ENCODE measurements at regions not wholly inside any gene's neighbourhood (a gene's known extent, or its start where the extent isn't known, plus 50 kb on each side); places are given as distances from the start of the nearest gene placed in this dataset.

DNA sequence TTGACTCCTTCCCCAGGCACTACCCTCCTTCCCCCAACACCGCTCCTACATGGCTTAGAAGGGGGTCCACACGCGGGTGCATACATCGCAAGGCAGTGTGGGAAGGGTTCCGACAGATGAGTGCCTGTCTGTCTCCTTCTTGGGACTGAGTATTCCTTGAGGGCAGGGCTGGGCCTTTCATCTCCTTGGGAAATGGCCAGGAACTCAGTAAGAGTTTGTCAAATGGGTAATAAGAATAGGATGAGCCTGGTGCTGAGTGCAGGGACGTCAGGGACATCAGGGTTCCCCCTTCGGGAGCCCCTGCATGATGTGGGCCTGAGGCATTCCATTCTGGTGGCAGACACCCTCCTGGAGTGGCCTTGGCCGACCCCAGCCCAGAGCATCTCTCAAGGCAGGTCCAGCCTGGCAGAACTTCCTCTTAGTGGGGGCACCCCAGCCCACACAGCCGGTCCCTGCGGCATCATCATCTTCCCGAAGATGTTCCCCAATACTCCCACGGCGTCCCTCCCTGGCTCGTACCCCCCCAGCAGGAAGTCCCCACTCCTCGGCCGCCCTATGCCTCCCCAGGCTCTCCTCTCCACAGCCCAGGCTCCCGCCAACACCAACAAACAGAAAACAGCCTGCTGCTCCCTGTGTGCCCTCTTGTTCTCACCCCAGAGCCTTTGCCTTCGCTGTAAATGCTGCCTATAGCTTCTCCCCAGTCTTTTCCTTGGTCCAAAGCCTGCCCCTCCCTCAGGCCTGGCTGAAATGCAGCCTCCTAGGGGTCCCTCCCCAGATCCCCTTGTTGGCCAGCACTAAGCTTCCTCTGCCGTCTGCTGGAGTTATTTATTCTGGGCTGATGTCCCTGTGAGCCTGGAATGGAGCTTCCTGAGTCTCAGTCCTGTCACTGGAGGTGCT, 67.5 kb upstream of the LCTL start:
- TF ChIP-seq EZH2 (IDR thresholded peaks at IDR 0.05; ENCODE audit: borderline replicate concordance, low read depth, low read length, severe bottlenecking): no peak
- TF ChIP-seq, protein P1, sequence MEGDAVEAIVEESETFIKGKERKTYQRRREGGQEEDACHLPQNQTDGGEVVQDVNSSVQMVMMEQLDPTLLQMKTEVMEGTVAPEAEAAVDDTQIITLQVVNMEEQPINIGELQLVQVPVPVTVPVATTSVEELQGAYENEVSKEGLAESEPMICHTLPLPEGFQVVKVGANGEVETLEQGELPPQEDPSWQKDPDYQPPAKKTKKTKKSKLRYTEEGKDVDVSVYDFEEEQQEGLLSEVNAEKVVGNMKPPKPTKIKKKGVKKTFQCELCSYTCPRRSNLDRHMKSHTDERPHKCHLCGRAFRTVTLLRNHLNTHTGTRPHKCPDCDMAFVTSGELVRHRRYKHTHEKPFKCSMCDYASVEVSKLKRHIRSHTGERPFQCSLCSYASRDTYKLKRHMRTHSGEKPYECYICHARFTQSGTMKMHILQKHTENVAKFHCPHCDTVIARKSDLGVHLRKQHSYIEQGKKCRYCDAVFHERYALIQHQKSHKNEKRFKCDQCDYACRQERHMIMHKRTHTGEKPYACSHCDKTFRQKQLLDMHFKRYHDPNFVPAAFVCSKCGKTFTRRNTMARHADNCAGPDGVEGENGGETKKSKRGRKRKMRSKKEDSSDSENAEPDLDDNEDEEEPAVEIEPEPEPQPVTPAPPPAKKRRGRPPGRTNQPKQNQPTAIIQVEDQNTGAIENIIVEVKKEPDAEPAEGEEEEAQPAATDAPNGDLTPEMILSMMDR (IDR thresholded peaks at IDR 0.05; ENCODE audit: borderline replicate concordance, extremely low read depth, low read length, poor library complexity, severe bottlenecking): no peak

All from DND-41 (cell line).